ENCODE measurements at regions not wholly inside any gene's neighbourhood (a gene's known extent, or its start where the extent isn't known, plus 50 kb on each side); places are given as distances from the start of the nearest gene placed in this dataset.

DNA sequence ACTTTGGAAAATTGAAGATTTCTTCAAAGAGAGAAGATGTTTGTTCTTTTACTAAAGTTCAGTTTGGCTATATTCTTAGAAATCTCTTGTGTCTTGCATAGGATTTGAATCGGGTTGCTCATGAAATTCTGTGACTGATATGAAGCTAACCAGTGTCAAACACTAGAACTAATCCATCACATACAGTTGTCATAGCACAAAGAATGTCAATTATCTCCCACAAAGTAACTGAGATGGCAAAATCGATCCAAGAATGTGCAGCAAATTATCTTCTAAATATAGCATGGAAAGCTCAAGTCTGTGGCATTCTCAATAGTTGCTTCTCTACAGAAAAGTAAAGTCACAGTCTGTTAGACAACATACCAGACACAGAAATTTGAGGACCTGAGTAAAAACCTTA, 768.1 kb upstream of the LRRN3 start:
- TF ChIP-seq, protein P1, sequence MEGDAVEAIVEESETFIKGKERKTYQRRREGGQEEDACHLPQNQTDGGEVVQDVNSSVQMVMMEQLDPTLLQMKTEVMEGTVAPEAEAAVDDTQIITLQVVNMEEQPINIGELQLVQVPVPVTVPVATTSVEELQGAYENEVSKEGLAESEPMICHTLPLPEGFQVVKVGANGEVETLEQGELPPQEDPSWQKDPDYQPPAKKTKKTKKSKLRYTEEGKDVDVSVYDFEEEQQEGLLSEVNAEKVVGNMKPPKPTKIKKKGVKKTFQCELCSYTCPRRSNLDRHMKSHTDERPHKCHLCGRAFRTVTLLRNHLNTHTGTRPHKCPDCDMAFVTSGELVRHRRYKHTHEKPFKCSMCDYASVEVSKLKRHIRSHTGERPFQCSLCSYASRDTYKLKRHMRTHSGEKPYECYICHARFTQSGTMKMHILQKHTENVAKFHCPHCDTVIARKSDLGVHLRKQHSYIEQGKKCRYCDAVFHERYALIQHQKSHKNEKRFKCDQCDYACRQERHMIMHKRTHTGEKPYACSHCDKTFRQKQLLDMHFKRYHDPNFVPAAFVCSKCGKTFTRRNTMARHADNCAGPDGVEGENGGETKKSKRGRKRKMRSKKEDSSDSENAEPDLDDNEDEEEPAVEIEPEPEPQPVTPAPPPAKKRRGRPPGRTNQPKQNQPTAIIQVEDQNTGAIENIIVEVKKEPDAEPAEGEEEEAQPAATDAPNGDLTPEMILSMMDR (IDR thresholded peaks at IDR 0.05; ENCODE audit: borderline replicate concordance, insufficient read depth, low read depth, low read length): no peak

DNA sequence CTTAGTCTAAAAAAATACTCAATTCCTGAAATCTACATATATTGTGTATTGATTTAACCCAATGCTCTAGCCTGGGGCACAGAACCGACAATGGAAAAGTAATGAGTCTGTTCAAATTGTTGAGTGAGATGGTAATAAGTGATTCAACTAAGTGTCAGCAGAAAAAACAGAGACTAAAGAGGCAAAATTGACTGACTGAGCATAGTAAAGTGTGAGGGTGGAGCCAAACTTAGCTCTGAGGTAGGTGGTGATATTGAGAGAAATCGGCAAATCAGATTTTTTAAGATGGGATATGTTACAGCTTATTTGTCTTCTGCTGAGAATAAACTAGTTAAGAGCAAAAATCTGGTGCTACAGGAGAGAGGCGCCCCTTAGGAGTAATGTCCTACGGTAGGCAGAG, 764.0 kb upstream of the LRRN3 start:
- H3K4me3 ChIP-seq (ENCODE audit: low read depth, low read length): no peak overlapping the region
- TF ChIP-seq, protein P1 (IDR thresholded peaks at IDR 0.05; ENCODE audit: borderline replicate concordance, insufficient read depth, low read depth, low read length): no peak

More for the DNA sequence above, 768.1 kb upstream of the LRRN3 start:
- H3K4me3 ChIP-seq (ENCODE audit: low read depth, low read length): no peak overlapping the region

DNA sequence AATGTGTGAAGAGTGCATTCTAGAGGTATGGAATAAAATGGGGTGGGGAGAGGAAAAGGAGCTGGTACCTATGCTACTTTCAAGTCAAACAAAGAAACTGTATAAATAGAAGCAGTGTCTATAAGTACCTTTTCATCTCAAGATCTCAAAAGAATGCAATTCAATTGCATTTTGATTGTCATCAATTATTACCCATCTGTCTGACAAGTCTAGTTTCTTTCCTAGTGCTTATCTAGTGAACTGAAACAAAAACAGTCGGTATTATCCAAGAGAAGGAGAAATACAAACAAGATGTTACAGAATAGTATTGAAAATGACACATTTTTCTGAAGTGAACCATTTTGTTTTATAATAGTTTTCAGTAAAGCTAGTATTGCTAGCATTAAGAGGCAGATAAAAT, 754.5 kb upstream of the LRRN3 start:
- TF ChIP-seq, protein P1 (IDR thresholded peaks at IDR 0.05; ENCODE audit: borderline replicate concordance, insufficient read depth, low read depth, low read length): no peak
- H3K4me3 ChIP-seq (ENCODE audit: low read depth, low read length): no peak overlapping the region

DNA sequence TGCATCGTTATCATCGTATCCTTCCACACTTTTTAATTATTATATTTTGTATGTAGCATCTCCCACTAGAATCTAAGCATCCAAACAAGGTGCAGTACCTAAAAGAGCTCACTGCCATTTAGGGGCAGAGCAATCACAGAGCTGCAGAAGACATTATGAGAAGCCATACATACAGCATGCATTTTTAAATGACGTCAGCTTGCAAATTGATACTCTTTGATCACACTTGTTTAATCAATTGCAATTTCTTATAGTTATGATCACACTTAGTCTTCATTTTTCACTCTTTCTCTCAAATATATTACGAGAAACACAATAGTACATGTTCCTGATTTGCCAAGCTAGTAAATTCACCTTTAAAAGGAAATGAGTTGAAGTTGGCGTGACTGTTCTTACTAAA, 753.3 kb upstream of the LRRN3 start:
- no peak overlapping the region for H3K4me3 ChIP-seq (ENCODE audit: low read depth, low read length)
- TF ChIP-seq, protein P1 (IDR thresholded peaks at IDR 0.05; ENCODE audit: borderline replicate concordance, insufficient read depth, low read depth, low read length): no peak

DNA sequence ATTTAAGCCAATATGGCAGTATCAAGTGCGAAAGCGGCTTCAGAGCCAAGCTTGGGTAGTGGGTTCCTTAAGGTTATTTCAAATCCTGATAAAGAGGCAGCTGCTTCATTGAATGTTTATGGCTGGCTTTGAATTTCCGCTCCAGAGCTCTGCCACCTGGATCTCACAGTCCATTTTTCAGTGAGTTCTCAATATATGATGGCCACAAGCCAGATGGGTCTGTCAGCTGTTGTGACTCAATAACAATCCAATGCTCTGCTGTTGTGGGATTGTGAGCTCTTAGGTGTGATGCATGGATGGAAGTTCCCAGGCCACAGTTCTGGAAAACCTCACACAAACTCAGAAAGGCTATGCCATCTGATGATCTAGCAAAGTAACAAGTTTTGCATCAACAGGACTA, 743.8 kb upstream of the LRRN3 start:
- TF ChIP-seq, protein P1 (IDR thresholded peaks at IDR 0.05; ENCODE audit: borderline replicate concordance, insufficient read depth, low read depth, low read length): no peak
- no peak overlapping the region for H3K4me3 ChIP-seq (ENCODE audit: low read depth, low read length)

DNA sequence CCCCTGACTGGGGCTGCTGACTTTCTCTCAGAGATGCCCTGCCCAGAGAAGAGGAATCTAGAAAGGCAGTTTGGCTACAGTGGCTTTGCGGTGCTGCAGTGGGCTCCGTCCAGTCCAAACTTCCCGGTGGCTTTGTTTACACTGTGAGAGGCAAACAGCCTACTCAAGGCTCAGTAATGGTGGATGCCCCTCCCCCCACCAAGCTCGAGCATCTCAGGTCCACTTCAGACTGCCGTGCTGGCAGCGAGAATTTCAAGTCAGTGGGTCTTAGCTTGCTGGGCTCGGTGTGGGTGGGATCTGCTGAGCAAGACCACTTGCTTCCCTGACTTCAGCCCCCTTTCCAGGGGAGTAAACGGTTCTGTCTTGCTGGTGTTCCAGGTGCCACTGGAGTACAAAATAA, 734.5 kb upstream of the LRRN3 start:
- no peak overlapping the region for H3K4me3 ChIP-seq (ENCODE audit: low read depth, low read length)
- TF ChIP-seq, protein P1 (IDR thresholded peaks at IDR 0.05; ENCODE audit: borderline replicate concordance, insufficient read depth, low read depth, low read length): no peak

DNA sequence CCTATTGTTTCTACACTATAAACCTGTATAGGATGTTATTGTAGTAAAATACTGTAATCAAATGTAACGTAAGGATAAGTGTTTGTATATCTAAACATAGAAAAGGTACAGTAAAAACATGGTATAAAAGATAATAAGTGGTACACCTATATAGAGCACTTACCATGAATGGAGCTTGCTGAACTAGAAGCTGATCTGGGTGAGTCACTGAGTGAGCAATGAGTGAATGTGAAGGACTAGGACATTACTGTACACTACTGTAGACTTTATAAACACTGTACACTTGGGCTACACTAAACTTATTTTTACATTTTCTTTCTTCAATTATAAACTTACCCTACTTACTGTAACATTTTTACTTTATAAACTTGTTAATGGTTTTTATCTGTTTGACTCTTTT, 732.9 kb upstream of the LRRN3 start:
- TF ChIP-seq, protein P1 (IDR thresholded peaks at IDR 0.05; ENCODE audit: borderline replicate concordance, insufficient read depth, low read depth, low read length): no peak
- no peak overlapping the region for H3K4me3 ChIP-seq (ENCODE audit: low read depth, low read length)

Measured in GM12875 (cell line).